ENCODE measurements at regions not wholly inside any gene's neighbourhood (a gene's known extent, or its start where the extent isn't known, plus 50 kb on each side); places are given as distances from the start of the nearest gene placed in this dataset.

DNA sequence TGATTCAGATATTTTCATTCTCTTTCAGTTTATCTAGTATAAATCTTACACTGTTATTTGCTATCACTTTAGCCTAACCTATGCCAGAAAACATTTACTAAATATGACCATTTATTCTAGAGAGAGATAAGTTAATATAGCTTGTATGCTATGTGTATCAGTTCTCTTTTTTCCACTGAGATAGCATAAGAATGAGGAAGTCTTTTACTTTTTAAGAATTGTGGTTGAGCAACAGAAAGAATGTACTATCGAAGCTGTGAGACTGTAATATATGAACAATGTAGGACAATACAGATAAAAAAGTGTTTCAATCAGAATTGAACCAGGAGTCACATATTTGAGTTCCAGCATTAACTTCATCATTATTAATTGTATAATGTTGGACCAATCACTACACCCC lies 479.9 kb upstream of the PLXNA2 start:
- Histone ChIP-seq H3K36me3 (ENCODE audit: control insufficient read depth, insufficient read depth, low read length) (no peaks in the 10 kb centered on the region), H3K4me3 (ENCODE audit: low read depth, low read length) (no peak overlapping the region), H3K9me3 (peaks cover 13% of the 10 kb centered on the region; the same call in 1 of the 2 replicates), H3K27me3 (replicated peaks; ENCODE audit: control insufficient read depth, insufficient read depth, low read length) (no peaks in the 10 kb centered on the region), H3K4me1 (no peaks in the 10 kb centered on the region)
- no peak for TF ChIP-seq CTCF (IDR thresholded peaks at IDR 0.05; ENCODE audit: insufficient read depth in 1 of 2, low read depth in 1 of 2, low read length in 1 of 2, severe bottlenecking in 1 of 2, unreplicated experiment in 1 of 2)
- Mint-ChIP-seq H3K9me3 (ENCODE audit: unreplicated experiment) (peaks cover 15% of the 10 kb centered on the region), H3K27ac (ENCODE audit: unreplicated experiment) (no peak overlapping the region), H3K4me3 (ENCODE audit: unreplicated experiment) (no peak overlapping the region), H3K4me1 (ENCODE audit: low read depth, unreplicated experiment) (no peaks in the 10 kb centered on the region), H3K36me3 (ENCODE audit: insufficient read depth, unreplicated experiment) (no peaks in the 10 kb centered on the region), H3K27me3 (ENCODE audit: insufficient read depth, unreplicated experiment) (peaks cover 4% of the 10 kb centered on the region)
- intact Hi-C loops (cut with micrococcal nuclease; ENCODE audit: unreplicated experiment): no loop called here
- no peak for DNase-seq
- POLR2A ChIA-PET: no interaction called here
- BruUV-seq (replicated peaks): no TSS peak
- CTCF ChIA-PET: no interaction called here

DNA sequence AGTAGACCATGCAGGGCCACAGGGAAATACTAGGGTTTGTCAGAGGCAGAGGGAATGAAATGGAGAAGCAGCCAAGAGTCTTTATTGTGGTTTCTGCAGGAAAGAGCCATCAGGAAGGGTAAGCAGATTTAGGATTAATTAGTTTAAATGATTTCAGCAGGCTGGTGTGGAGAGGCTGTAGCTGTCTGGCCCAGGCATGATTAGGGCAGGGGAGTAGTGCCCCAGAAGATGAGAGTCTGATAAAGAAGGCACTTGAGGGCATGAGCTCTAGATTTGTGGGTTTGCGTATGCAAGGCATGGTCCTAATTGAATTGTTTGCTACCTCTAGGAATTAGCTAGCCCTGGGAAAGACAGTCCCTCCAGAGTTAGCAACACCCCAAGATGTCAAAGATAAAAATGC lies 484.6 kb upstream of the PLXNA2 start:
- Mint-ChIP-seq H3K27me3 (ENCODE audit: insufficient read depth, unreplicated experiment) (peaks cover 4% of the 10 kb centered on the region), H3K27ac (ENCODE audit: unreplicated experiment) (no peak overlapping the region), H3K9me3 (ENCODE audit: unreplicated experiment) (no peaks in the 10 kb centered on the region), H3K4me1 (ENCODE audit: low read depth, unreplicated experiment) (no peaks in the 10 kb centered on the region), H3K4me3 (ENCODE audit: unreplicated experiment) (no peak overlapping the region), H3K36me3 (ENCODE audit: insufficient read depth, unreplicated experiment) (no peaks in the 10 kb centered on the region)
- Histone ChIP-seq H3K4me1 (no peaks in the 10 kb centered on the region), H3K9me3 (no peaks in the 10 kb centered on the region), H3K27me3 (replicated peaks; ENCODE audit: control insufficient read depth, insufficient read depth, low read length) (no peaks in the 10 kb centered on the region), H3K36me3 (ENCODE audit: control insufficient read depth, insufficient read depth, low read length) (no peaks in the 10 kb centered on the region), H3K4me3 (ENCODE audit: low read depth, low read length) (no peak overlapping the region)
- no TSS peak for BruUV-seq (replicated peaks)
- intact Hi-C loops (cut with micrococcal nuclease; ENCODE audit: unreplicated experiment): no loop called here
- ChIA-PET POLR2A (no interaction called here), CTCF (no interaction called here)
- TF ChIP-seq CTCF (IDR thresholded peaks at IDR 0.05; ENCODE audit: insufficient read depth in 1 of 2, low read depth in 1 of 2, low read length in 1 of 2, severe bottlenecking in 1 of 2, unreplicated experiment in 1 of 2): no peak
- no peak for DNase-seq

DNA sequence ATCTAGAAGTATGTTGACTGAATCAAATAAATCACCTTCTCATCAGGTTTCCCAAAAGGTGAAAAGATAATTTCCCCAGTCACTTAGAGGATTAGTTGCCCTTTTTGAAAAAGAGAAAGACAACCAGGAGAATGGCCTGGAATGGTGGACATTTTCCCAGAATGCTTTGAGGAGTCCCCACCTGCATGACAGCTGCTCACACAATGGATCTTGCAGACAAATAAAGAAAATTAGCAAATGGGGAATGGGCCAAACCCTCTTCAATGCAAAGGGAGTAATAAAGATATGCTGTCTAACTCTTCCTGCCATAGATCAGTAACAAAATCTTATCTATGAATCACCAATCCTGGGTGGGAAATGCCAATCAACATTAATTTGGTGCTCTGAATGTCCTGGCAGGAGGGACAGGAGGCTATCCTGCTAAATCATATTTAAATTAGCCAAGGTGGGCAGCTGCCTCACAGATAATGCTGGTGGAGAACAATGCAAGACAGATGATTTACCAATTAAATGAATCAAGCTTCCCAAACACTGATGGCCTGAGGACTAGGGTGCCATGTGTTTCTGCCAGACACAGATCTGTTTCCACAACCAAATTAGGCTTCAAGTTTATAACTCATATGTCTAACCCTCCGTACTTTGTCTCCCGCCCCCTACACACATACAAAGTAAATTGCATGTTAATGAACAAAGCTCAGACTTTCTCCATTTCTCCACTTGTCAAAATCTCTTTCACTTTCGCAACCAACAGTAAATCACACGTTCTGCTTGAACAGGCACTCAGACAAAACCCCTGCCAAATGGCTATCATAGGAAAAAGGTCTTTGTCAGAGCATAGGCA lies 488.0 kb upstream of the PLXNA2 start:
- H3K27ac Mint-ChIP-seq (ENCODE audit: unreplicated experiment): no peak overlapping the region
- H3K9me3 Mint-ChIP-seq (ENCODE audit: unreplicated experiment): no peaks in the 10 kb centered on the region
- no peak for TF ChIP-seq CTCF (IDR thresholded peaks at IDR 0.05; ENCODE audit: insufficient read depth in 1 of 2, low read depth in 1 of 2, low read length in 1 of 2, severe bottlenecking in 1 of 2, unreplicated experiment in 1 of 2)
- peaks cover 8% of the 10 kb centered on the region for H3K27me3 Mint-ChIP-seq (ENCODE audit: insufficient read depth, unreplicated experiment)
- intact Hi-C loops (cut with micrococcal nuclease; ENCODE audit: unreplicated experiment): no loop called here
- no peaks in the 10 kb centered on the region for H3K4me1 ChIP-seq
- CTCF ChIA-PET: no interaction called here
- H3K36me3 Mint-ChIP-seq (ENCODE audit: insufficient read depth, unreplicated experiment): no peaks in the 10 kb centered on the region
- POLR2A ChIA-PET: no interaction called here
- DNase-seq: no peak
- no peaks in the 10 kb centered on the region for H3K9me3 ChIP-seq
- BruUV-seq (replicated peaks): no TSS peak
- no peaks in the 10 kb centered on the region for H3K27me3 ChIP-seq (replicated peaks; ENCODE audit: control insufficient read depth, insufficient read depth, low read length)
- no peaks in the 10 kb centered on the region for H3K36me3 ChIP-seq (ENCODE audit: control insufficient read depth, insufficient read depth, low read length)
- H3K4me3 Mint-ChIP-seq (ENCODE audit: unreplicated experiment): no peak overlapping the region
- no peaks in the 10 kb centered on the region for H3K4me1 Mint-ChIP-seq (ENCODE audit: low read depth, unreplicated experiment)
- no peak overlapping the region for H3K4me3 ChIP-seq (ENCODE audit: low read depth, low read length)

Measured in Caco-2 (cell line).